Calu3 (cell line): ENCODE measurements at regions not wholly inside any gene's neighbourhood (a gene's known extent, or its start where the extent isn't known, plus 50 kb on each side); places are given as distances from the start of the nearest gene placed in this dataset.

Source experiments
- BruUV-seq: library from RNA; stranded (reverse); fragments of 400-500 nt; replicated peaks from 2 replicates; lab custom pipeline; 2021; lab: Mats Ljungman, UMichigan
- CTCF ChIA-PET: fragments of 300-600 bp; sonication (Branson Sonifier 250); formaldehyde crosslinking; loops from one replicate; lab custom pipeline; 2022; ENCODE audit warnings: antibody characterized with exemption; lab: Charles Lee
- DNase-seq: peaks from one replicate; pipeline ENCODE4 v3.0.0; 2022
- H3K27ac Mint-ChIP-seq: one replicate; pipeline ENCODE4 v1.8.0; 2022; ENCODE audit warnings: mixed read lengths; ENCODE audit not compliant: unreplicated experiment
- H3K27me3 Mint-ChIP-seq: one replicate; pipeline ENCODE4 v1.8.0; 2022; ENCODE audit warnings: mixed read lengths; ENCODE audit not compliant: unreplicated experiment
- H3K36me3 Mint-ChIP-seq: one replicate; pipeline ENCODE4 v1.8.0; 2022; ENCODE audit warnings: mild to moderate bottlenecking, moderate library complexity, mixed read lengths; ENCODE audit not compliant: insufficient read depth, unreplicated experiment
- H3K4me1 Mint-ChIP-seq: one replicate; pipeline ENCODE4 v1.8.0; 2022; ENCODE audit warnings: mild to moderate bottlenecking, low read depth, mixed read lengths; ENCODE audit not compliant: unreplicated experiment
- H3K4me3 Mint-ChIP-seq: one replicate; pipeline ENCODE4 v1.8.0; 2022; ENCODE audit warnings: mild to moderate bottlenecking, low read depth, moderate library complexity, mixed read lengths; ENCODE audit not compliant: unreplicated experiment
- H3K9me3 Mint-ChIP-seq: one replicate; pipeline ENCODE4 v1.8.0; 2022; ENCODE audit warnings: low read depth, mixed read lengths; ENCODE audit not compliant: unreplicated experiment
- CTCF ChIP-seq: fragments of 200-600 bp; IDR thresholded peaks from one replicate; pipeline ENCODE4 v1.8.0; 2022; ENCODE audit warnings: antibody characterized with exemption; ENCODE audit not compliant: unreplicated experiment
- intact Hi-C: fragments of 100-400 bp; cut with micrococcal nuclease; formaldehyde crosslinking; loops from one replicate; pipeline ENCODE4 v1.10.0; 2022; ENCODE audit not compliant: unreplicated experiment

GRCh38 chr11:24157316-24157715 lies 339.5 kb upstream of the LUZP2 start:
- no peaks in the 10 kb centered on the region for H3K36me3 Mint-ChIP-seq

GRCh38 chr11:24161587-24161986 lies 335.3 kb upstream of the LUZP2 start:
- H3K9me3 Mint-ChIP-seq: no peaks in the 10 kb centered on the region
- no peaks in the 10 kb centered on the region for H3K4me1 Mint-ChIP-seq
- H3K27me3 Mint-ChIP-seq: no peaks in the 10 kb centered on the region
- H3K4me3 Mint-ChIP-seq: no peak overlapping the region
- intact Hi-C loops: no loop called here
- H3K36me3 Mint-ChIP-seq: no peaks in the 10 kb centered on the region
- TF ChIP-seq CTCF: no peak
- BruUV-seq: no TSS peak
- no peak for DNase-seq
- H3K27ac Mint-ChIP-seq: no peak overlapping the region
- CTCF ChIA-PET: no interaction called here

More at GRCh38 chr11:24157316-24157715, 339.5 kb upstream of the LUZP2 start:
- no peak for DNase-seq
- intact Hi-C loops: no loop called here
- Mint-ChIP-seq H3K4me3 (no peak overlapping the region), H3K9me3 (no peaks in the 10 kb centered on the region), H3K4me1 (no peaks in the 10 kb centered on the region), H3K27me3 (no peaks in the 10 kb centered on the region), H3K27ac (no peak overlapping the region)
- BruUV-seq: no TSS peak
- TF ChIP-seq CTCF: no peak
- CTCF ChIA-PET: no interaction called here

GRCh38 chr11:24163146-24163545 lies 333.7 kb upstream of the LUZP2 start:
- H3K4me3 Mint-ChIP-seq: no peak overlapping the region
- intact Hi-C loops: no loop called here
- H3K27ac Mint-ChIP-seq: no peak overlapping the region
- DNase-seq: no peak
- TF ChIP-seq CTCF: no peak
- CTCF ChIA-PET: no interaction called here
- H3K36me3 Mint-ChIP-seq: no peaks in the 10 kb centered on the region
- H3K4me1 Mint-ChIP-seq: no peaks in the 10 kb centered on the region
- H3K27me3 Mint-ChIP-seq: no peaks in the 10 kb centered on the region
- no TSS peak for BruUV-seq
- H3K9me3 Mint-ChIP-seq: no peaks in the 10 kb centered on the region

- CTCF ChIA-PET: no interaction called here
- Mint-ChIP-seq H3K27me3 (no peaks in the 10 kb centered on the region), H3K4me3 (no peak overlapping the region), H3K36me3 (no peaks in the 10 kb centered on the region), H3K27ac (no peak overlapping the region), H3K4me1 (no peaks in the 10 kb centered on the region), H3K9me3 (no peaks in the 10 kb centered on the region)
- no peak for DNase-seq
- BruUV-seq: no TSS peak
- intact Hi-C loops: no loop called here
- no peak for TF ChIP-seq CTCF
Observed at GRCh38 chr11:24163841-24164240, 333.0 kb upstream of the LUZP2 start.
